GM03348 (cell line): ENCODE measurements at regions not wholly inside any gene's neighbourhood (a gene's known extent, or its start where the extent isn't known, plus 50 kb on each side); places are given as distances from the start of the nearest gene placed in this dataset.
A peak's percentile ranks its signal among the peaks of the same experiment; 100 is the strongest.

Experiments used
- DNase-seq: peaks from one replicate; pipeline ENCODE4 v3.0.0; 2012; ENCODE audit warnings: low spot score

DNA sequence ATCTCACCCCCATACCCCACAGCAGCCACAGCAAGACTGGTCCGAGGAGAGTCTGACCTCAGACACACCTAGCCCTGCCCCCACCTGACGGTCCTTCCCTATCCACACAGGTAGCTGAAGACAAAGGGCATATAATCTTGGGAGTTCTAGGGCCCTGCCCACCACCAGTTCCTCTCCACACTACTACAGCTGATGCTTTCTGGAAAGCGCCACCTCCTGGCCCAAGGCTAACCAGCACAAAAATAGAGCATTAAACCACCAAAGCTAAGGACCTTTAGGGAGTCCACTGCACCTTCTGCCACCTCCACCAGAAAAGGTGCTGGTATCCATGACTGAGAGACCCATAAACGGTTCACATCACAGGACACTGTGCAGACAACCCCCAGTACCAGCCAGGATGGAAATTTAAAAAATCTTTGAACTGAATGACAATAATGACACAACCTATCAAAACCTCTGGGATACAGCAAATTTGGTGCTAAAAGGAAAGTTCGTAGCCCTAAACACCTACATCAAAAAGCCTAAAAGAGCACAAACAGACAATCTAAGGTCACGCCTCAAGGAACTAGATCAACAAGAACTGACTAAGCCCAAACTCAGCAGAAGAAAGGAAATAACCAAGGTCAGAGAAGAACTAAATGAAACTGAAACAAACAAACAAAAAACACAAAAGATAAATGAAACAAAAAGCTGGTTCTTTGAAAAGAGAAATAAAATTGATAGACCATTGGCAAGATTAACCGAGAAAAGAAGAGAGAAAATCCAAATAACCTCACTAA lies 122.1 kb upstream of the TPRG1 start:
- DNase-seq: no peak

DNA sequence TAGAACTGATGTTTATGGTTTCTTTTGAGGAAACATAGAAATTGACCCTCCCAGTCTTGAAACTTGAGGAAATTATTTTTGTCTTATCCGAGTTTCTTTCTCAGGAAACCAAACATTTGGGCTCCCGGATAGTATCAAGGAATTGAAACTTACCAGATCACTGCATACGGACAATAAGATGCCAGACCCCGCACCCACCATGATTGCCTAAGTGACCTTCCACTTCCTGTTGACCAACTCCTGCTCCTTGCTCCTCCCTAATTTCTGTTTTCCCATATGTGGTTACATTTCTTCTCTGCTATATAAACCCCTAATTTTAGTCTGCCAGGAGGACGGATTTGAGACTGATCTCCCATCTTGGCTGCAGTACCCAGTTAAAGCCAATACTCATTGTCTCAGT lies 118.4 kb upstream of the TPRG1 start:
- no peak for DNase-seq

DNA sequence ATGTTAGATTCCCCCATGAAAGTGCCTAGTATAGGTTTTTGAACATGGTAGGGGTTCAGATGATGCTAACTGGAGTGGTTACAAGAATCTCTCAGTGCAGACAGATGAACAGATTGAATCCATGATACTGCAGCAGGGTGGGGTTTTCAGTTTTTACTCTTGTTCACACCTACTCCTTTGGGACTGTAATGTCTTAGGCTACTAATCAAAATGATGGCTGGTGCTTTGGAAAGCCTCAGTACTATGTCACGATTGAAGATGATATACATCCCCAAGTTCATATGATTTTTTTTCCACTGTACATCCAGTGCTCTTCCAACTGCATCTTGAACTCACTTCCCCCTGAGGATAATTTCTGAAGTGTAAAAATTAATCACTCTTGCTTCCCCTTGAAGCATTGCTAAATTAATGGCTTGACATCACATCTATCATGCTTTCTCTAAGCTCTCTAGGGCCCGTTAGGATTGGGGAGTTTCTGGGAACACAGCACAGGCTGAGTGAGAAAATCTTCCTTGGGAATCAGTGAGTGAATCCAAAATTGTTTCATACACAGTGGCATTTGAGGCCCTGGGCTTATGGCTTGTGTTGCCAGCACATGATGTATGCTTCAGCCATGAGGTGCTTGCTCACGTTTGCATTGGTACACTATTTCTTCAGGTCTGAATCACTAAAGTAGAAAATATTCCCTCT lies 115.0 kb upstream of the TPRG1 start:
- DNase-seq: no peak

DNA sequence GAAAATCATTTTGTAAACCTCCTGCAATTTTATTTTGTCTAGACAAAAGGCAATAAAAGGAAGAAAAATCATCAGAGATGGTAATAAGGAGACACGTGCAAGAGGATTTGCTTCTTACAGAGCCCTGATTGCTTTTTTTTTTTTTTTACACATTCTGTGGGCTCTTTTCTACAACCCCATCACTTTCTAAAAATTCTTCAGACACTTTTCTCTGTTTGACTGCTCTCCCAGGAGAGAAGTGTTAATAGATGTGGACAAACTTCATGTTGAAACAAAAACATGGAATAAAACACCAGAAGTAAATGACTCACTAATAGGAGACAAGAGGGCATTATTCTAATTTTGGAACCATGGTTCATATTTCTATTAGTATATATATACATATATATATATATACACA lies 114.4 kb upstream of the TPRG1 start:
- DNase-seq: no peak

DNA sequence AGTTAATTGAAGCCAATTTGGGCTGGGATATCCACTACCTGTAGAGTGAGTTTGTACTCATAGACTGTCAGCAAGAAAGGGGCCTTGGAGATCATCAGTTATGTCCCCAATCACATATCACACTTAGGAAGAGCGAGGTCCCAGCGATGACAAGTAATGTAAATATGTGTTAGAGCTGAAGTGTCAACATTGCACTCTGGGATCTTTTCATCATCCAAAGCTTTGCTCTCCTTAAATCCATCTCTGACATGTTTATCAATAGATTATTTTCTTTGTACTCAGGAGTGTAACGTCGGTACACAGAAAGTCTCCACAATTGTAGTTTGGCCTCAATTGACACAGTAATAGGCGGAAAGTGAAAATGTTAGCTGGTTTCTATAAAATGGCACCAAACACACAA lies 113.7 kb upstream of the TPRG1 start:
- no peak for DNase-seq

DNA sequence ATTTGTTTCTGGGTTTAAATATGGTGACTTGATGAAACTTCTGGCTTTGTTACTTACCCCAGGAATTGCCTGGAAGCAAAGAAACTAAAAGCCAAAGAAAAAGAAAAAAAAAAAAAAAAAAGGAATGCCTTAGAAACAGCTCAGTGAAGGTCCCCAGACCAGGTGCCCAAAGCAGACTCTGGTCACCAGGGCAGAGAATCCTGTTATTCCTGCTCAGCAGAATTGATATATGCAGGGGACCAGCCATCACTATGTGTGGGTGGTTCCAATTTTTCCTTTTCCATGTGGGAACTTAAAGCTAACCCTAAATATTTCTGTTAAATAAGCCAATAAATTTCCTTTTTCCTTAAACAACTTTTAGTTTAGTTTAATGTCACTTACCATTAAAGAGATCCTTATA lies 100.8 kb upstream of the TPRG1 start:
- no peak for DNase-seq

DNA sequence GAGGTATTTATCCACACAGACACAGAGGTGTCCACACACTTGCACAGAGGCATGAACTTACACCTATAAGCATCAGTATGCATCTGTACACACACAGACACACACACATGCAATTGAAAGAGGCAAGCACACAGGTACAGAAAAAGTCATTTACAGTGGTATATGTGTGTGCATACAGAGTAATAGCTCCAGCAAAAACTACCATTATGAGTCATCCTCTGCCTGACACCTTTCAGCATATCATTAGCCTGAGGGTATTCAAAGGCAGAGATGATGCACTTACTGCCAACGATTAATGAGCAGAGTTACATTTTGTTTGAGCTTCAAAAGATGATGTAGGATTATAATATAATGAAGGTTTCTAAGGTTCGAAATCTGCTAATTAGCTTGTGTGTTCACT lies 100.3 kb upstream of the TPRG1 start:
- no peak for DNase-seq

DNA sequence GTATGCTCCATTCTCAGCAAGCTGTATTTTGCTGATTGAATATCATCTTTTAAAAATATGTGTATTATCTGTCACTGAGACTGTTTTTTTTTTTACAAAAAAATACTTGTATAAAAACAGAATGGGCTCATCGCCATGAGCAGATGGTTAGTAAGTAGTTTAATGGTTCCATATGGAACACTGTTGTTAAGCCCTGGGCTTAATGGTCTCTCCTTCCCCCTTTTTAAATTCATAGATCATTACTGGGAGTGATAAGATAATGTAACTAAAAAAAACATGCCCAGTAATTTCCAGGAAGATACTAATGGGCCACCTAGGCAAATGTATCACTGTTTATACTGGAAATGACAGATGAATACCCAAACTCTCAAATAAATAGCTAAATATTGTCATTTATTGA lies 95.3 kb upstream of the TPRG1 start:
- DNase-seq: no peak

DNA sequence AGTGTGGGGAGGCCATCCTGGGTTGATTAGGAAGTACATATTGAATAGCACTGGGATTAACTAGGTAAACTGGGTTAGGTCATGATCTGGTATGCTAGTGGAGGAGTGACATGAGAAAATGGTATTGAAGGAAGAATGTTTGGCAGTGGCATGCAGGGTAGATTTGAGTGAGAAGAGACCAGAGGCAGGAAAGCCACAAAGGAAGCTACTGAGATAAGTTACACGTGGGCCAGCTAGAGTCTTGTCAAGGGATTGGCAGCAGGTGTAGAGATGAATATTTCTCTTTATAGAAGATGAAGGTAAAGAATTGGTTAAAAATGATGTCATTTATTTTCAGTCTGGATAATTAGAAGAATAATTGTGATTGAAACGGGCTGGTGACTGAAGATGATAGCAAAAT lies 91.0 kb upstream of the TPRG1 start:
- no peak for DNase-seq

DNA sequence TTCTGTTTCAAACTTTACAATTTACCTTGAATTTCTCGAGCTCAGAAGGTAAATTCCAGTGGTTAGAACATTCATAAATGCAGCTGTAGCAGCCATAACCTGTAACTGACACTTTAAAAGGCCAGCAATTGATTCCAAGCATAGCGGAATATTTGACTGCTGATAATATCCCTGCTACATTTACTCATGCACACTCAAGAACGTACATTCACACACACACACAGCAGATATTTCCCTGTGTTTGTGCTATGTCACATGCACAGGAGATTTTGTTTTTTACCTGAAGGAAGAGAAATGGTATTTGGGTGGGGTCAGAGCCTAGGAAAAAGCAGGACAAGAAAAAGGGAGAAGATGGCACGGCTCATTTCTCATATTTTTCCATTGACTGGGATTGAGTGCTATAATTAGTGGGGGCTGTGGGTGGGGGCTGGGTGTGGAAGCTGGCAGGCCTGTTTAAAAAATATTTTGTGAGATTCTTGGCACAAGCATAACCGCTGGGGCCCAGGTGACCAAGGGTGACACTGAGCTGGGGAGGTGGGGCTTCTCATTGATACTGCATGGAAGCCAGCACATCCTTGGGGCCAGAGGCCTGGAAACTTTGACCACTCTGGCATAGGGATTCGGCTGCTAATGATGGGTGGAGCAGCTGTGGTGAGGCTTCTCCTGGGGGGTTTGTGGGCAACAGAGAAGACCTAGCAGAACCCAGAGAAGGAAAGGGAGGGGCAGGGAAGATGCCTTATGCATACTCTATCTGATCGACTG lies 88.9 kb upstream of the TPRG1 start:
- no peak for DNase-seq

DNA sequence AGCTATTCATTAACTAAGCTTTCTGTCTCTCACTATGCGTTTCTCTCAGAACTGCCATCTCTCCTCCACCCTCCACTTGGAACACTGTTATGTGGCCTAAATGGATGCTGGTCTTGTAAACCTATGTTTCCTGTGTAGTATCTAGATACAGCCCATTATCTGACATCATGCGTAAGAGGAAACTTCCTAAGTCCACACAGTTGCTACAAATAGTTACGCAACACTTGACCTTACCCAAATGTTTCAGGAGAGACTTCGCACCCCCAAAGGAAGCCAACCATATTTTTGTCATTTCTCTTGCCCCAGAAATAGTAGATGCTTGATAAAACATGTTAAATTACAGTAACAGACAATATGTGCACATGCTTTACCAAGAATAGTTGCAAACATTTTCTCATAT lies 87.2 kb upstream of the TPRG1 start:
- DNase-seq: no peak

DNA sequence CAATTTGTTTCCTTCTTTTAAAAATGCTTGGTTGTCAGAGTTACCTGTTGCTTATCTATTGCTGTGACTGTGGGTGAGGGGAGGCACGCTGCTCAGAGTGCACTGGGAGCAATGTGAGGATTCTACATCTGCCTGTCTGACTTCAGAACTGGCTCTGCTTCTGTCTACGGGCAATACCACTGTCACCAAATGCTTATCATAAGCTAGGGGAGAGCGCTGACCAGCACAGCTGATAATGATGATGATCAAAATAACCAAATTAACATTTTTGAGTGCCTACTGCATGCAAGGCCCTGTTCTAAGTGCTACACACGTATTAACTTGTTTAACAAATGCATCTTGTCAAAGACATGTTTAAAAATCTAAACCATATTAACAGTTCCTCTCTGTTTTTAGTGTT lies 79.2 kb upstream of the TPRG1 start:
- DNase-seq: no peak

DNA sequence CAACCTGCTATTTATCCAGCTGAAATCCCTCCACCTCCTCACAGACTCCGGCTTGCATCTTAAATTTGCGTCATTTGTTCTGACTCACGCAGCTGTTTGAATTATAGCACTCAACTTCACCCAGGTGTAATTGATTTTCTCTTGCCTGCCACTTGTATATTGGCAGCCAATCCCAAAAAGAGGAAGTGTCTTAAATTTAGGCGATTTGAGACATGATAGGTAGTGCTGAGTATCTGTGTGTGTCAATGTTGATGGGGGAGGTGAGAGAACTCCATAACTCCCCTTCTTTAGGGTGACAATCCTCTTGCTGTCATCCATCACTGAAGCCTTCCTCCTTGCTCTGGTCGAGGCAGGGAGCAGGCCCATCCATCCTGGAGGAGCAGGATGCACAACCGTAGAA lies 77.2 kb upstream of the TPRG1 start:
- DNase-seq: no peak

DNA sequence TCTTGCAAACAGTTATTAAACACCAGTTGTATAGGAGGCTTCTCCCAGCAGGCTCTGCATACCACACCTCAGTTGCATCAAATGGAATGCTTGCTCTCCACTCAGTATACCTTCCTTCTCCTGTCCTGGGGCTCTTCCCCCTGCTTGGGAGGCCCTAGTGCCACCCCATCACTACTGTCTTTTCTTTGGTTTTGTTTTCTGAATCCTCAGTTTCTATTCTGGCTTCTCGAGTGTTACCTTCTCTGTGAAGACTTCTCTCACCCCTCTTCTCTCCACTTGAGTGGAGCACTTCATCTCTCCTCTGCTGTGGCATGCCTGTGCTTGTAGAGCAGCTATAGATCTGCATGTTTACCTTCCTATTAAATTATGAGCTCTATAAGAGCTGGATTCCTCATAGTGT lies 75.7 kb upstream of the TPRG1 start:
- DNase-seq: no peak

DNA sequence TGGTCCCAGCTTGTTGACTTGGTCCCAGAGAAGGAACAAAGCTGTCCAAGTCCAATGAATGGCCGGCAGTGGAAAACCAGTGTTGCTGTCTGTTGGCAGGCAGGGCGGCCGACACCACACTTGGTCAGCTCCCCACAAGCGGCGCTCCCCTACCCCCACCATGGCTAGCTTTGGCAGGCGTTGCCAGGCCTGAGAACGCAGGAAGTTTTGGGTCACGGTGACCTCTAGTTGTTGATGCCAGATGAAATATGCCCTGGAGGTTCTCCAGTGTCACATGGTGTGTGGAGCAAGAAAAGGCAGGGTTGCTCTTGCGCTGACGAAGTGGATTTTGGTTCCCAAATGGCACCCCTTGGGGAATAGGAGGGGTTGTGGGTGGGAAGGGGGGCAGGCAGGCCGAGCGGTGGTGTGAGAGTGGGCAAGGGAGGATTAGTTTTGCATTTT lies 72.7 kb upstream of the TPRG1 start:
- DNase-seq: peak; percentile 59

DNA sequence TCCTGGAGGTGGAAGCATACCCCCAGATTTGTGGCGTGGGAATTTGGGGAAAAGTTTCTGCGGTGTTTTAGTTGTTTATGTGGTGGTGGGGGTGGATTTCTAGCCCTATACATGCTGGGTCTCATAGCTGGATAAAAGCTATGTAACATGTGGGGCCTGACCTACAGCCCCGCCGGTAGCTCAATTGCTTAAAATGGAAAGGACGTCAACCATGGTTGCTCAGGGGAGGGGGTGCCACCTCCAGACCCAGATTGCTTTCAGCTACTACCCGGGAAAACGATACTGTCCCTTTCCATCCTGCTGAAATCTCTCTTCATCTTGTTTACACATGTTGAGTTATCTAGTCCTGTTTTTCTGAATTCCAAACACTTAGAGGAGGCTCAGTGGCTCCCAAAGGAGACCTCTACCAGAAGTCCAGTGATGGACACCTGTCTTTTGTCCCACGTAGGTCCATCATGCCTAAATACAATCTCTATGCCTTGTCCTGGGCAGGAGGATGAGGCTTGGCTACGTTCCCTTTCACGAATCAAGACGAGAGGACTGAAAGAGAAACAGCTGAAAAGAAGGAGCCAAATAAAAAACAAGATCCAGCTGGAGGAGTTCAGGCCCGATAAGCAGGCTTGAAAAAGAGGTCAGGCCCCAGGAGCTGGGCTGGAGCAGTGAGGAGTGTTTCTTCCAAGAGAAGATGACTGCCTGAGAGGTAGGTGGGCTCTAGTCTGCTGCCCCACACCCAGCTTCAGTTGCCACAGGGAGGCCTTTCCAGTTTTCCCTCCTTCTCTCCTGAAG lies 72.1 kb upstream of the TPRG1 start:
- peak; percentile 14 for DNase-seq

DNA sequence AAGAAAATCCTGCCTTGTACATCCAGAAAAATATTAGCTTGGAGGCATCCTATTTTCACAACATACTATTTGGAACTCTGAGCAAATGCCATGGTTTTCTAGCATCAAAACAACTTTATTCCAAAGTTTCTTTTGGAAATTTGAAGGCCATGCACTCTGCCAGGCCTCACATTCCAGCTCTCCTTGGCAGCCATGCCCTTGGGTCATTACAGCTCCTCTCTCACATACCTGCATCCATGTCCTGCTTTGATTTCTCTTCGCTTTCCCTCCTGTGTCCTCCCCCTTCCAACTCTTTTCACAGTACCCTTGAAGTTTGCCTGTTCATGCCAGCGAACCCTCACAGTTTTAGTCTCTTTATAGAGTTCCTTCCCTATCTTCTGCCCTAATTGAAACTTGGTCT lies 70.9 kb upstream of the TPRG1 start:
- no peak for DNase-seq

DNA sequence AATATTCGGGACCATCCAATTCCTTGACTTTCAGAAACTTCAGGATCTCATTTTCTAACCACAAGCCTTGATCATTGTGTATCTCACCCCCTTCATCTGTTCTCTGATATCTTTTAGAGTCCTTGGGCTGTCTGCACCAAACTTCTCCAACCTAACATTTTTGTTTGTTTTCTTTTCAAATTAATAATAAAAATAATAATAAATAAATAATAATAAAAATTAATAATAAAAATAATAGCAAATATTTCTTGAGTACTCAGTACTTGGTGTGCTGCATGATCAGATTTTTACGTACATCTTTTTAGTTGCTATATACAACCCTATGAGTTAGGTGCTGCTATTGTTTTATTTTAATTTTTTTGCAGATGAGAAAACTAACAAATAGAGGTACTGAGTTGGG lies 70.2 kb upstream of the TPRG1 start:
- DNase-seq: no peak

DNA sequence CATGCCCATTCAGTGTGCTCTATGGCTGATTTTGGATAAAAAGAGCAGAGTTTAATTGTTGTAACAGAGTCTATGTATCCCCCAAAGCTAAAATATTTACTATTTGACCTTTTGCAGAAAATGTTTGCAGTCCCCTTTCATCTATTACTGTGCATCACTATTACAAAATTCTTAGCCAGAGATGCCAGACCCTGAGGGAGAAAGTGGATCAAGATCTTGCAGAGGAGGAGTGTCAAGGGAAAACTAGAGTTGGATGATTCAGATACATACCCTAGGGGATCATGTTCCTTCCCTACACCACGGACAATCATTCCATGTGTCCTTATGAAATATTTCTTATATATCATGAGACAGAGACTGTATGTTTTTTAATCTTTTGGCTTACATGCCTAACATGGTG lies 68.6 kb upstream of the TPRG1 start:
- no peak for DNase-seq

DNA sequence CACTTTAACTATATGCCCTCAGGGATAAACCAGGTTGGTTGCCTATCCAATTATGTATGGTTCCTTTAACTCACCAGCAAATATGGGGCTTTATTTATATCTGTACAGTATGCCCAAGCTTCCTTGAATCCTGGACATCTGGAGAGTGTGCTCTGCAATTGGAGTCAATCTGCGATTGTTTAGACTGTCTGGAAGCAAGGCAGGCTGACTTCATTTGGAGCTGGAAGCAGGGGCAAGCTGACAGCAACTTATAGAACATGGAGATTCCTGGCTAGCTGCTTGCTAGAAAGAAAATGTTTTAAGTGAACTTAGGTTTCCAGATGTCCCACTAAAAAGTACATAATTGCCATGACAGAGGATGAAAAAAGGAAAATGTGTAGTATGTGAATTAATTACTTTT lies 63.7 kb upstream of the TPRG1 start:
- no peak for DNase-seq

DNA sequence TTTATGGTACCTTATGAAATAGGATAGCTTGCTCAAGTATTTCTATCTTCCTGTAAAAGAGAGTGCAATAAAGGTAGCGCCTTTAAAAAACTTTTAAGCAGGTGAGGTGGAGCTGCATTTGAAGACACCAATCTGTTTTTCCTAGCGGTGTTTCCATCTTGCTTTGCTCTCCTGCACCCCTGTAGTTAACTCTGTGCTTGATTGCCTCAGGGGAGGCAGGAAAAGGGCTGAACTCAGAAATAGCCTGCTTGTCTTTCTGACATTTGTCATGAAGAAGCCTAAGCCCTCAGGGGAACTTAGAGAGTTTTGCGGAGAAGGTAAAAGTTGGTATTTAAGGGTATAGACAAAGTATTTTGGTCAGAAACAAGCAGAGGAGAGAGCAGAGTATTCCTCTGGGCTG lies 63.0 kb upstream of the TPRG1 start:
- DNase-seq: no peak

DNA sequence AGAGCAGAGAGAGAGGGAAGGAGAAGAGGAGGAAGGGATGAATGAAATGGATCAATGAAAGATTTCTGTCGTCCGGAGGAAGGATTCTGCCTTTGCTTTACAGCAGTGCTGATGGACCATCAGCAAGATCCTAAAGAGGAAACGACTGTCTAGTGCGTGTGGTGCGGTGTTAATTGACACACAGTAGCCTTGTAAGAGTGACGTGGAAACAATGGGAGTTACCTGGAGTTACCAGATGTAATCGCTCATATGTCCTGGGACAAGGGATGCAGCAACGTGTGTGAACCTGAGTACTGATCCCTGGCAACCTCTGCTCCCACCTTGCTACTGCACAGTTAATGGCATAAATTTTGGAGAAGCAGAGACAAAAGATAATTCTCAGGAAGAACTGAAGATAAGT lies 62.6 kb upstream of the TPRG1 start:
- no peak for DNase-seq
